ENCODE measurements at regions not wholly inside any gene's neighbourhood (a gene's known extent, or its start where the extent isn't known, plus 50 kb on each side); places are given as distances from the start of the nearest gene placed in this dataset.

DNA sequence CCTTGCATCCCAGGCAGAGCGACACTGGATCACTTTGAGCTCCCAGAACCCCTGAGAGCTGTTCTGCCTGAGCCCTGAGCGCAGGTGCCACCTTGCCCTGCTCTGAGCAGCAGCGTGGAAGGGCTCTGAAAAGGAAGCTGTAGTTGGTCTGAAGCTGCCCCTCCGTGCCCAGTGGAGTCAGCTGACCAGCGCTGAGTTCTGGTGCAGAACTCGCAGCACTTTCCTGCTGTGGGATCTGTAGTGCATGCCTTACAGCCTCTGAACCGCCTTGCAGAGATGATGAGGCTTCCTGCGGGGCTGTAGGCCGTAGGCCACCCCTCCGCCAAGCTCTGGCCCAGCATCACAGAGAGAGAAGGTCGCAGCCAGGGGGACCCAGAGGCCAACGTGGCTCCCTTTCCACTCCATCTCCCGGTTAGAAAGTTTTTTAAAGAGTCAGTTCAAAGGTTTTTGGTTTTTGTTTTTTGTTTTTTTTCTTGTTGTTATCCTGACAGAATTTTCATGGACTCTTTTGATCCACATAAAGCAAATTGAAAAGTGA lies 158.3 kb upstream of the CST7 start:
- Histone ChIP-seq H3K27me3 (ENCODE audit: control insufficient read depth, low read length) (no peaks in the 10 kb centered on the region), H3K79me2 (ENCODE audit: control insufficient read depth, low read length) (no peaks in the 10 kb centered on the region), H3K4me3 (ENCODE audit: low read length) (no peak overlapping the region), H3K4me1 (ENCODE audit: control insufficient read depth, low read length) (no peaks in the 10 kb centered on the region), H3K36me3 (ENCODE audit: control insufficient read depth, low read length) (no peaks in the 10 kb centered on the region), H3K27ac (ENCODE audit: low read depth, low read length) (no peak overlapping the region), H3F3A (ENCODE audit: control insufficient read depth, insufficient read depth) (no peaks in the 10 kb centered on the region), H3K4me2 (ENCODE audit: low read length) (no peak overlapping the region), H4K20me1 (ENCODE audit: control insufficient read depth, insufficient read depth, low read depth, low read length) (no peaks in the 10 kb centered on the region), H3K9me2 (replicated peaks; ENCODE audit: control insufficient read depth, low read length) (no peaks in the 10 kb centered on the region), H3K9me3 (ENCODE audit: control insufficient read depth, insufficient read depth, low read length) (no peaks in the 10 kb centered on the region)
- TF ChIP-seq, protein P1, sequence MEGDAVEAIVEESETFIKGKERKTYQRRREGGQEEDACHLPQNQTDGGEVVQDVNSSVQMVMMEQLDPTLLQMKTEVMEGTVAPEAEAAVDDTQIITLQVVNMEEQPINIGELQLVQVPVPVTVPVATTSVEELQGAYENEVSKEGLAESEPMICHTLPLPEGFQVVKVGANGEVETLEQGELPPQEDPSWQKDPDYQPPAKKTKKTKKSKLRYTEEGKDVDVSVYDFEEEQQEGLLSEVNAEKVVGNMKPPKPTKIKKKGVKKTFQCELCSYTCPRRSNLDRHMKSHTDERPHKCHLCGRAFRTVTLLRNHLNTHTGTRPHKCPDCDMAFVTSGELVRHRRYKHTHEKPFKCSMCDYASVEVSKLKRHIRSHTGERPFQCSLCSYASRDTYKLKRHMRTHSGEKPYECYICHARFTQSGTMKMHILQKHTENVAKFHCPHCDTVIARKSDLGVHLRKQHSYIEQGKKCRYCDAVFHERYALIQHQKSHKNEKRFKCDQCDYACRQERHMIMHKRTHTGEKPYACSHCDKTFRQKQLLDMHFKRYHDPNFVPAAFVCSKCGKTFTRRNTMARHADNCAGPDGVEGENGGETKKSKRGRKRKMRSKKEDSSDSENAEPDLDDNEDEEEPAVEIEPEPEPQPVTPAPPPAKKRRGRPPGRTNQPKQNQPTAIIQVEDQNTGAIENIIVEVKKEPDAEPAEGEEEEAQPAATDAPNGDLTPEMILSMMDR (IDR thresholded peaks at IDR 0.05; ENCODE audit: low read depth, low read length, poor library complexity, severe bottlenecking), result no peak
- TF ChIP-seq EZH2phosphoT487 (IDR thresholded peaks at IDR 0.05; ENCODE audit: borderline replicate concordance, low read length), result no peak

- no peaks in the 10 kb centered on the region for H3K79me2 ChIP-seq (ENCODE audit: control insufficient read depth, low read length)
- no peaks in the 10 kb centered on the region for H3K9me2 ChIP-seq (replicated peaks; ENCODE audit: control insufficient read depth, low read length)
- H3K27ac ChIP-seq (ENCODE audit: low read depth, low read length), result no peak overlapping the region
- H3K4me1 ChIP-seq (ENCODE audit: control insufficient read depth, low read length), result no peaks in the 10 kb centered on the region
- TF ChIP-seq, protein P1 (IDR thresholded peaks at IDR 0.05; ENCODE audit: low read depth, low read length, poor library complexity, severe bottlenecking), result no peak
- TF ChIP-seq EZH2phosphoT487 (IDR thresholded peaks at IDR 0.05; ENCODE audit: borderline replicate concordance, low read length), result no peak
- H3K4me3 ChIP-seq (ENCODE audit: low read length), result no peak overlapping the region
- no peaks in the 10 kb centered on the region for H3K36me3 ChIP-seq (ENCODE audit: control insufficient read depth, low read length)
- H3K4me2 ChIP-seq (ENCODE audit: low read length), result no peak overlapping the region
- no peaks in the 10 kb centered on the region for H4K20me1 ChIP-seq (ENCODE audit: control insufficient read depth, insufficient read depth, low read depth, low read length)
- no peaks in the 10 kb centered on the region for H3K27me3 ChIP-seq (ENCODE audit: control insufficient read depth, low read length)
- no peaks in the 10 kb centered on the region for H3K9me3 ChIP-seq (ENCODE audit: control insufficient read depth, insufficient read depth, low read length)
- H3F3A ChIP-seq (ENCODE audit: control insufficient read depth, insufficient read depth), result no peaks in the 10 kb centered on the region
Observed at GRCh38 chr20:24791953-24792352, 157.1 kb upstream of the CST7 start.

DNA sequence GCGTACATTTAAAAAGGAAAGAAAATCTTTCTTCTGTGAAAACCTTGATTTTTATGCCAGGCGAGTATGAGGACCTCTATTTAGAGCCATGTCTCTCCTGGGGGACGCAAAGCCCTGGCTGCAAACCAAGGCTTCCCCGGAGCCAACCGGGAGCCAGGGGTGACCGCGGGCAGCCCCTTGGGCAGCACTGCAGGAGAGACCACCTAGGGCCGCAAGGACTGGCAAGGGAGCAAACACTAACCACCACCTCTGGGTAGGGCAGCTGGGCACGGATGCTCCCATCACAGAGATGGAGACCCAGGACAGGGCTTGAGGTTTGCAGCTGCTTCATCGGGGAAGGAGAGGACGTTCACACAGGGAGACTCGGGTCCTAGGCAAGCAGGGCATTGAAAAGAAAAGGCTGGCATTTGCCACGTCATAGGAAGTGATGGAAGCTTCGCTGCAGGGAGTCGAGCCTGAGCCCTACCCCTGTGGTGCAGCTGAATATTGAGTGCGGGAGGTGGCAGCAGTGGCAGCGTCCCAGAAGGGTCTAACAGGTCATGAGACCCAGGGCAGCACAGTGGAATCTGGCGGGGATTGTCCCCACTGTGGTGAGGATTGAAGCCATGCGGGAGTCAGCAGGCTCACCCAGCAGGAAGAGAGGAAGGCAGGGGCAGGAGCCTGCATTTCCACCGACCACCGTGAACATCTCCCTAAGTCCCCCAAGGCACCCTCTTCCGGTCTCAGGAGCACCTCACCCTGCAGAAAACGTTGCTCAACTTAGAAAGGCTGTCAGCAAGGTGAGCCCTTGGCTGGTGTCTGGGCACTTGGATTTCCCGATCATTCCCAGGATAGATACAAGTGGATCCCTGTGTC lies 156.2 kb upstream of the CST7 start:
- Histone ChIP-seq H3K27me3 (ENCODE audit: control insufficient read depth, low read length) (no peaks in the 10 kb centered on the region), H3K36me3 (ENCODE audit: control insufficient read depth, low read length) (no peaks in the 10 kb centered on the region), H3K79me2 (ENCODE audit: control insufficient read depth, low read length) (no peaks in the 10 kb centered on the region), H3K4me2 (ENCODE audit: low read length) (no peak overlapping the region), H4K20me1 (ENCODE audit: control insufficient read depth, insufficient read depth, low read depth, low read length) (no peaks in the 10 kb centered on the region), H3K9me2 (replicated peaks; ENCODE audit: control insufficient read depth, low read length) (no peaks in the 10 kb centered on the region), H3K4me1 (ENCODE audit: control insufficient read depth, low read length) (no peaks in the 10 kb centered on the region), H3F3A (ENCODE audit: control insufficient read depth, insufficient read depth) (no peaks in the 10 kb centered on the region), H3K27ac (ENCODE audit: low read depth, low read length) (no peak overlapping the region), H3K9me3 (ENCODE audit: control insufficient read depth, insufficient read depth, low read length) (no peaks in the 10 kb centered on the region), H3K4me3 (ENCODE audit: low read length) (no peak overlapping the region)
- TF ChIP-seq, protein P1 (IDR thresholded peaks at IDR 0.05; ENCODE audit: low read depth, low read length, poor library complexity, severe bottlenecking), result no peak
- TF ChIP-seq EZH2phosphoT487 (IDR thresholded peaks at IDR 0.05; ENCODE audit: borderline replicate concordance, low read length), result no peak

Measured in DOHH2 (cell line).